ENCODE measurements at regions not wholly inside any gene's neighbourhood (a gene's known extent, or its start where the extent isn't known, plus 50 kb on each side); places are given as distances from the start of the nearest gene placed in this dataset.

- no peak overlapping the region for H3K4me3 ChIP-seq (ENCODE audit: low read depth in 2 of 2, low read length in 2 of 2)
- H3K9me3 ChIP-seq (ENCODE audit: control insufficient read depth, insufficient read depth, low read depth, low read length) = no peaks in the 10 kb centered on the region
- no peaks in the 10 kb centered on the region for H3K4me1 ChIP-seq (ENCODE audit: control insufficient read depth, insufficient read depth, low read length)
- peak; percentile 4 for DNase-seq (ENCODE audit: low read depth, low spot score)
- POLR2A ChIA-PET = no interaction called here
- in situ Hi-C loops (cut with HindIII; ENCODE audit: low pct_unique_long_range_greater_than_20kb, low sequenced_read_pairs) (no loop called here), intact Hi-C loops (cut with micrococcal nuclease; ENCODE audit: unreplicated experiment) (loop anchor here (10.0 kb wide), 1 partner anchor 1513 kb away; no protein-coding TSS in a partner anchor)
- H3K27me3 ChIP-seq (ENCODE audit: control insufficient read depth, insufficient read depth, low read length) = no peaks in the 10 kb centered on the region
- TF ChIP-seq CTCF (IDR thresholded peaks at IDR 0.05) (peak; percentile 81), TCF7L2 (IDR thresholded peaks at IDR 0.05; ENCODE audit: low read depth, low read length) (no peak)
- no peaks in the 10 kb centered on the region for H3K36me3 ChIP-seq (ENCODE audit: control insufficient read depth, insufficient read depth, low read length)
- no peak overlapping the region for H3K27ac ChIP-seq (ENCODE audit: low read length)
- BruUV-seq (replicated peaks) = no TSS peak
- ATAC-seq = no peak
- CTCF ChIA-PET = no interaction called here
Measured at GRCh38 chr2:152861349-152861942, 143.0 kb downstream of the ARL6IP6 start.

- TF ChIP-seq REST (IDR thresholded peaks at IDR 0.05; ENCODE audit: insufficient read depth in 1 of 2, low read depth in 2 of 2, low read length in 1 of 2) = no peak
- TF ChIP-seq TCF7L2 (IDR thresholded peaks at IDR 0.05; ENCODE audit: low read depth, low read length) = no peak
- TF ChIP-seq SIN3A (IDR thresholded peaks at IDR 0.05; ENCODE audit: borderline replicate concordance, insufficient read depth, low read depth, low read length) = no peak
- TF ChIP-seq POLR2AphosphoS5 (IDR thresholded peaks at IDR 0.05; ENCODE audit: low read depth, low read length) = no peak
- no peak for TF ChIP-seq CTCF (IDR thresholded peaks at IDR 0.05)
- BruUV-seq (replicated peaks) = no TSS peak
- Histone ChIP-seq H3K4me1 (ENCODE audit: control insufficient read depth, insufficient read depth, low read length) (no peaks in the 10 kb centered on the region), H3K4me3 (ENCODE audit: low read depth in 2 of 2, low read length in 2 of 2) (no peak overlapping the region), H3K27ac (ENCODE audit: low read length) (no peak overlapping the region), H3K9me3 (ENCODE audit: control insufficient read depth, insufficient read depth, low read depth, low read length) (no peaks in the 10 kb centered on the region), H3K27me3 (ENCODE audit: control insufficient read depth, insufficient read depth, low read length) (no peaks in the 10 kb centered on the region), H3K36me3 (ENCODE audit: control insufficient read depth, insufficient read depth, low read length) (no peaks in the 10 kb centered on the region)
- POLR2A ChIA-PET = no interaction called here
- in situ Hi-C loops (cut with HindIII; ENCODE audit: low pct_unique_long_range_greater_than_20kb, low sequenced_read_pairs) (no loop called here), intact Hi-C loops (cut with micrococcal nuclease; ENCODE audit: unreplicated experiment) (no loop called here)
- CTCF ChIA-PET = no interaction called here
- DNase-seq (ENCODE audit: low read depth, low spot score) (no peak), ATAC-seq (no peak)
Measured at GRCh38 chr2:152858594-152859265, 140.3 kb downstream of the ARL6IP6 start.

Measured in Panc1 (cell line).